22Rv1 (cell line): ENCODE measurements at regions not wholly inside any gene's neighbourhood (a gene's known extent, or its start where the extent isn't known, plus 50 kb on each side); places are given as distances from the start of the nearest gene placed in this dataset.

Experiments
- H3K27ac ChIP-seq: fragments of 450-650 bp; 2 replicates; pipeline ENCODE4 v1.5.1; 2017
- ZFX ChIP-seq: fragments of 450-650 bp; IDR thresholded peaks from 2 replicates; pipeline ENCODE4 v1.6.1; 2017; ENCODE audit warnings: antibody characterized with exemption, borderline replicate concordance
- TF ChIP-seq, protein P1 (sequence below): fragments of 450-650 bp; IDR thresholded peaks from 2 replicates; pipeline ENCODE4 v1.5.1; 2017; ENCODE audit warnings: mild to moderate bottlenecking

DNA sequence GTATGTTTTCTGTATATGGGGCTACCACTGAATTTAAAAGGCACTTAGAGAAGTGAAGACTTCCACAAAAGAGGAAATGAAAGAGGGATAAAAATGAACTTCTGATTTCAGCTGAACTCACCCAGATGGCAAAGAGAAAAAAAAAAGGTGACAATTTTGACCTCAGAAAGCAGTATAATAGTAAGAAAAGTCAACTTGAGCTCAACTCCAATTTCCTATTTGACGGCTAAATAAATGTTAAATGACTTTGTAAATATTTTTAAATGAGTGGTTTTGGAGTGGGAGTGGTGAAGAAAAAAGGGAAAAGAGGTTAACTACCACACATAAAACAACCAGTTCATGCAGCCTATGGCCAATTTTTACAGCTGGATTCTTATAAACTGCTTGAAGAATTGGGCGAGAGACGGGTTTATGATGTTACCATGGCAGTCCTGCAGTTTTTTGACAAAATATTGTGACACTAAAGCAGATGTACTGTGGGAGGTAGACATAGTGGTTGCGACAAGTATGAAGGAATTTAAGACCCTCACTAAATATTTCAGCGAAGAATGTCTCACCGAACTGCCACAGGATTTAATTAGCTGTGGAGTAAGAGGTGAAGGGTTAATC, 49.8 kb upstream of the ADTRP start:
- H3K27ac ChIP-seq, result no peak overlapping the region
- no peak for TF ChIP-seq ZFX
- TF ChIP-seq, protein P1, sequence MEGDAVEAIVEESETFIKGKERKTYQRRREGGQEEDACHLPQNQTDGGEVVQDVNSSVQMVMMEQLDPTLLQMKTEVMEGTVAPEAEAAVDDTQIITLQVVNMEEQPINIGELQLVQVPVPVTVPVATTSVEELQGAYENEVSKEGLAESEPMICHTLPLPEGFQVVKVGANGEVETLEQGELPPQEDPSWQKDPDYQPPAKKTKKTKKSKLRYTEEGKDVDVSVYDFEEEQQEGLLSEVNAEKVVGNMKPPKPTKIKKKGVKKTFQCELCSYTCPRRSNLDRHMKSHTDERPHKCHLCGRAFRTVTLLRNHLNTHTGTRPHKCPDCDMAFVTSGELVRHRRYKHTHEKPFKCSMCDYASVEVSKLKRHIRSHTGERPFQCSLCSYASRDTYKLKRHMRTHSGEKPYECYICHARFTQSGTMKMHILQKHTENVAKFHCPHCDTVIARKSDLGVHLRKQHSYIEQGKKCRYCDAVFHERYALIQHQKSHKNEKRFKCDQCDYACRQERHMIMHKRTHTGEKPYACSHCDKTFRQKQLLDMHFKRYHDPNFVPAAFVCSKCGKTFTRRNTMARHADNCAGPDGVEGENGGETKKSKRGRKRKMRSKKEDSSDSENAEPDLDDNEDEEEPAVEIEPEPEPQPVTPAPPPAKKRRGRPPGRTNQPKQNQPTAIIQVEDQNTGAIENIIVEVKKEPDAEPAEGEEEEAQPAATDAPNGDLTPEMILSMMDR, result no peak
